ENCODE measurements at regions not wholly inside any gene's neighbourhood (a gene's known extent, or its start where the extent isn't known, plus 50 kb on each side); places are given as distances from the start of the nearest gene placed in this dataset.

- Histone ChIP-seq H3K9ac (ENCODE audit: low read length in 3 of 3) (no peak overlapping the region), H3K4me3 (ENCODE audit: low read length in 3 of 3) (no peak overlapping the region), H3K4me1 (ENCODE audit: control insufficient read depth in 2 of 3, insufficient read depth in 2 of 3, low read depth in 1 of 3, low read length in 3 of 3) (no peaks in the 10 kb centered on the region), H3K27ac (ENCODE audit: low read depth in 2 of 2, low read length in 2 of 2) (no peak overlapping the region), H3K27me3 (ENCODE audit: control insufficient read depth, insufficient read depth, low read length) (no peaks in the 10 kb centered on the region), H3K9me3 (ENCODE audit: control insufficient read depth in 2 of 3, insufficient read depth in 1 of 3, low read length in 3 of 3) (no peaks in the 10 kb centered on the region), H3K36me3 (ENCODE audit: control insufficient read depth in 2 of 3, insufficient read depth in 3 of 3, low read length in 3 of 3) (peaks cover 0 to 2% (median 0%) of the 10 kb centered on the region in 3 donors)
- intact Hi-C loops (cut with DNase I): no loop called here
- DNase-seq: no peak
- no peak for FAIRE-seq
- no peak for TF ChIP-seq CTCF (IDR thresholded peaks at IDR 0.05; ENCODE audit: borderline replicate concordance, extremely low read depth, insufficient read depth)
Measured at GRCh38 chr3:124424396-124424795, 305.9 kb upstream of the UMPS start.

GRCh38 chr3:124425972-124426371 is 304.3 kb upstream of the UMPS start:
- intact Hi-C loops (cut with DNase I): no loop called here
- Histone ChIP-seq H3K4me1 (ENCODE audit: control insufficient read depth in 2 of 3, insufficient read depth in 2 of 3, low read depth in 1 of 3, low read length in 3 of 3) (no peaks in the 10 kb centered on the region), H3K36me3 (ENCODE audit: control insufficient read depth in 2 of 3, insufficient read depth in 3 of 3, low read length in 3 of 3) (peaks cover 0 to 2% (median 0%) of the 10 kb centered on the region in 3 donors), H3K4me3 (ENCODE audit: low read length in 3 of 3) (no peak overlapping the region), H3K9ac (ENCODE audit: low read length in 3 of 3) (no peak overlapping the region), H3K27ac (ENCODE audit: low read depth in 2 of 2, low read length in 2 of 2) (no peak overlapping the region), H3K9me3 (ENCODE audit: control insufficient read depth in 2 of 3, insufficient read depth in 1 of 3, low read length in 3 of 3) (no peaks in the 10 kb centered on the region), H3K27me3 (ENCODE audit: control insufficient read depth, insufficient read depth, low read length) (no peaks in the 10 kb centered on the region)
- peak in 1 of 5 donors; percentile 22 for DNase-seq
- FAIRE-seq: no peak
- no peak for TF ChIP-seq CTCF (IDR thresholded peaks at IDR 0.05; ENCODE audit: borderline replicate concordance, extremely low read depth, insufficient read depth)

GRCh38 chr3:124428372-124429128 is 301.7 kb upstream of the UMPS start:
- DNase-seq (no peak), FAIRE-seq (no peak)
- H3K27ac ChIP-seq (ENCODE audit: low read depth in 2 of 2, low read length in 2 of 2): no peak overlapping the region
- no peaks in the 10 kb centered on the region for H3K27me3 ChIP-seq (ENCODE audit: control insufficient read depth, insufficient read depth, low read length)
- H3K9me3 ChIP-seq (ENCODE audit: control insufficient read depth in 2 of 3, insufficient read depth in 1 of 3, low read length in 3 of 3): no peaks in the 10 kb centered on the region
- no peak for TF ChIP-seq CTCF (IDR thresholded peaks at IDR 0.05; ENCODE audit: borderline replicate concordance, extremely low read depth, insufficient read depth)
- peaks cover 0 to 2% (median 0%) of the 10 kb centered on the region in 3 donors for H3K36me3 ChIP-seq (ENCODE audit: control insufficient read depth in 2 of 3, insufficient read depth in 3 of 3, low read length in 3 of 3)
- intact Hi-C loops (cut with DNase I): no loop called here
- no peak overlapping the region for H3K4me3 ChIP-seq (ENCODE audit: low read length in 3 of 3)
- no peaks in the 10 kb centered on the region for H3K4me1 ChIP-seq (ENCODE audit: control insufficient read depth in 2 of 3, insufficient read depth in 2 of 3, low read depth in 1 of 3, low read length in 3 of 3)
- no peak overlapping the region for H3K9ac ChIP-seq (ENCODE audit: low read length in 3 of 3)
